NCI-H2196 (cell line): ENCODE measurements at regions not wholly inside any gene's neighbourhood (a gene's known extent, or its start where the extent isn't known, plus 50 kb on each side); places are given as distances from the start of the nearest gene placed in this dataset.
"Not testable (repeated sequence)": the region's sequence is repeated elsewhere in the genome, so short reads cannot be mapped to it uniquely, and the experiment has no call there.

Source experiments
- DNase-seq: peaks from one replicate; lab custom pipeline; 2025; ENCODE audit not compliant: unreplicated experiment; lab: John Stamatoyannopoulos, UW

DNA sequence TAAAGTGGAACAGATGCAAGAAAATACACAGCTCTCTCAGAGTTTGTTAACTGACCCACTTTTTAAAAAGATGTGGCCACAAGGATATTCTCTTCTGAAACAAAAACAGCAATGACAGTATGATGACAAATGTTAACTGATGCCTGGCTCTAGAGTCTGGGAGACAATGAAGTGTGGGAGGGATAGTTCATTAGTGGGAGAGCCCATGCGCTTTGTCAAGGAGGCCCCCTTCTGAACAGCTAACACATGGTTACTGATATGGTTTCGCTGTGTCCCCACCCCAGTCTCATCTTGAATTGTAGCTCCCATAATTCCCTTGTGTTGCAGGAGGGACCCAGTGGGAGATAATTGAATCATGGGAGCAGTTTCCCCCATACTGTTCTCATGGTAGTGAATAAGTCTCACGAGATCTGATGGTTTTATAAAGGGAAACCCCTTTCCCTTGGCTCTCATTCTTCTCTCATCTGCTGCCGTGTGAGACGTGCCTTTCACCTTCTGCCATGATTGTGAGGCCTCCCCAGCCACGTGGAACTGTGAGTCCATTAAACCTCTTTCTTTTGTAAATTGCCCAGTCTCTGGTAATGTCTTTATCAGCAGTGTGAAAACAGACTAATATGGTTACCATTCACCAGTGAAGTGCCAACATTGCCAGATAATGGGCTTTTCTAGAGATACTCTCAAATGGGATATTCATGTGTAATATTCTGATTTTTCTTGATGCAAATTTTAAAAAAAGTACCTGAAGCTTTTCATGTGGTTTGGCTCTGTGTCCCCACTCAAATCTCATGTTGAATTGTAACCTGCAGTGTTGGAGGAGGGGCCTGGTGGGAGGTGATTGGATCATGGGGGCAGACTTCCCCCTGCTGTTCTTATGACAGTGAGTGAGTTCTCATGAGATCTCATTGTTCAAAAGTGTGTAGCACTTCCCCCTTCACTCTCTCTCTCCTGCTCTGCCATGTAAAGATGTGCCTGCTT, 435.8 kb downstream of the SHISA9 start:
- DNase-seq, result not testable (repeated sequence)

- no peak for DNase-seq
These were observed 436.6 kb downstream of the SHISA9 start for GRCh38 chr16:13338044-13338443.

DNA sequence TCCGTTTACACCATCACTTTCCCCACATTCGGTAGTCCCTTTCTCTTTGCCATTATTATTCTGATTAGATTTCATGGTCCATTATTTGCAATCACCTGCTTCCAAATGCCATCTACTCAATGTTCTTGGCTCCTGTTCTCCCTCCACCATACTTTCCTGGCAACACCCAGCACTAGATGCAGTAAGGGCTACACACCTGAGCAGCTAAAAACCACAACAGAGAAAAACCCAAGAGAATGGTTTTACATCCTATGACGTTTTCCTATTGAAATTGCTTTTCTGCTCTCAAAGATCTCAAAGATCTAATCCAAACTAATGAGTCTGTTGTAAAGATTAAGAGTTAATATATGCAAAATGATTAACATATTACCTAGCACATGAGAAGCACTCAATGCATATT, 441.3 kb downstream of the SHISA9 start:
- no peak for DNase-seq

DNA sequence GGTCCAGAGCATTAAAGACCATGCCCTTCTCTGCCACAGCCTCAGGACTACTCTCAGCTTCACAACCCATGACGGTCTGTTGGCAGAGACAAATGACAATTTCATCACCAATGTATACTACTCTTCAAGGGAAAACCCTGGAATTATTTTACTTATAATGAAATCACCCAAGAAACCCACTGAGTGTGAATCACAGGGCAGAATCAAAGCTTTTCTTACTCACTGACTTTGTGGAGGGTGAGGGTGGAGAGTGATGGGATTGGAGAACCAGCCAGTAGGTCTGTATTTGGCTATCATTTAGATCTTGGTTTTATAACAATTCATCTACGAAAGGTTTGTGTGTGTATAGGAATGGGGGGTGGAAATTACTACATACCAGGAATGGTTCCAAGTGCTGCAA, 442.6 kb downstream of the SHISA9 start:
- no peak for DNase-seq

DNA sequence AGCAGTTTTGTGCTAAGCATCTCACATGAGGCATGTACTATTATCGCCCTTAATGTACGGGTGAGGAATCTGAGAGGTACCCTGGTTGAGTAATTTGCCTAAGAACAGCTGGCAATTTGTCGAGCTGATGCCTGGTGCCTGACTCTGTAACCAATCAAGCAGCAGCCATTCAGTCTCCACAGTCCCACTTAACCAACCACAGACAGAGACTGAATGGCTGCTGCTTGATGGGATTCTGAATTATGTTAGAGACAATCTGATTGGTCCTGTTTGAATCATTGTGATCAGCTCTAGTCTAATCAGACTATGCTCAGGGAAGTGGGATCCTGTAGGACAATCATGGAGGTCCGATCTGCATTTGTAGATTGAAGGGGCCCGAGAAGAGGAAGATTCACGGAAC, 447.0 kb downstream of the SHISA9 start:
- DNase-seq, result no peak

- no peak for DNase-seq
These were observed 448.6 kb downstream of the SHISA9 start for GRCh38 chr16:13350000-13350399.

DNA sequence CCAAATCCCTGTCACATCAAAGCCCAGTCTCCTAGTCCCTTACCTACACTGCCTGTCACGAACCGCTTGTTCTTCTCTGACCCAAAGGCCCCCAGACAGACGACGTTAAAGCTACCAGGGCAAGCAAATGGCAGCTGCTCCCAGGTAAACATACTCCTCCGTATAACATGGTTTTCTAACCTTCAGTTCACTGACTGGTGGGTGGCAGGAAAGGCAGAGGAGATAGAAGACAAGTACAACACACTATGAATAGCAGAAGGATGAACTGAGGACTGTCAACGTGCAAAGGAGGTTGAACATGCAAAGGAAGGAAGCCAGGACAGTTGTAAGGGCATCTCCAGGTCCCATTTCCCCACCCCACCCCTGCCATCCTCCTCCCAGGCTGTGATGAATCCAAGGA, 449.8 kb downstream of the SHISA9 start:
- no peak for DNase-seq

GRCh38 chr16:13351601-13352217, 450.3 kb downstream of the SHISA9 start:
- DNase-seq, result no peak

- not testable (repeated sequence) for DNase-seq
These were observed 451.4 kb downstream of the SHISA9 start for GRCh38 chr16:13352796-13353195.

DNA sequence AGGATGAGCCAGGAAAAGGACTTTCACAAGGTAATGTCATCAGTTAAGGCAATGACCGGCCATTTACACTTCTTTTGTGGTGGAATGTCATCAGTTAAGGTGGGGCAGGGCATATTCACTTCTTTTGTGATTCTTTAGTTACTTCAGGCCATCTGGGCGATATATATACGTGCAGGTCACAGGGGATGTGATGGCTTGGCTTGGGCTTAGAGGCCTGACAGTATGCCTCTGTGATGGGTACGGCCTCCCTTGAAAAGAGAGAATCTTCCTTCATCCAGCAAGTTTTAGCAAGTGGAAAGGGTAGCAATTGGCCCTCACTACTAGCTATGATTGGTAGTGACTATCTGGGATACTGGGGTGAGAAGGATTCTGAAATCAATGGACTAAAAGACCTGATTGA, 456.4 kb downstream of the SHISA9 start:
- not testable (repeated sequence) for DNase-seq

DNA sequence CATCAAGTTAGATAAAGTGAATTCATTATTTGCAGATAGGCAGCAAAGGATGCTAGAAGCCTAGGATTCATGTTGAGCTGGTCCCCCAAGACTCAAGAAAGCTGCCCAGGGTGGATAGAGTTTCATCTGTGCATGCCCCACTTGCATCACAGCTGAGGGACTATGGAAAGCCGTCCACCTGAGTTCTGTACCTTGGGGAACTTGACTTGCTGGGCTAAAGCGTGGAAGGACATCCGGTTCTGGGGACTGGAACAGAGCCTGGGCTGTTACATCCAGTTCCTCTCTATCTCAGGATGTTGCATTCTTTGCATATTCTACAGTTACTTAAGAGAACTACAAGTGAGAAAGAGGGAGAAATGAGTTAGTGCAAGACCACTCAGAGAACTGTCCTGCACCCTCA, 458.4 kb downstream of the SHISA9 start:
- DNase-seq, result no peak

GRCh38 chr16:13372421-13372820, 471.0 kb downstream of the SHISA9 start:
- no peak for DNase-seq

GRCh38 chr16:13376174-13376573, 474.8 kb downstream of the SHISA9 start:
- no peak for DNase-seq

DNA sequence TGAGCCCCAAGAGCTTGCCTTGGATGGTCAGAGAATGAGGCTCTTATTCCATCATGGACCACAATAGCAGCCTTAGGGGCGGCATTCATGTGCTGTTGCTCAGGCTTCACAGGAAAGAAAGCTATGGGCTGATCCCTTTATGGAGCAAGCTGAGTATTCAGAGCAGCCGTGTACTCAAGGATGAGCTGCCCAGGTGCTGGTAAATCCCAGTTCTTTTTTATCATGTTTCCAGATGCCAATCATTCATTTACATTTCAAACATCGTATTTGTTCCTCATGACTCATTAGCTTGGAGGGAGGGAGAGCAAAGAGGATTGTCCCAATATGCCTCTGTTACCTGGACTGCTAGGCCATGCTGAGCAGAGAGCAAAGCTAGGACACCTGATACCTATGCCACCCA, 475.7 kb downstream of the SHISA9 start:
- DNase-seq, result no peak

DNA sequence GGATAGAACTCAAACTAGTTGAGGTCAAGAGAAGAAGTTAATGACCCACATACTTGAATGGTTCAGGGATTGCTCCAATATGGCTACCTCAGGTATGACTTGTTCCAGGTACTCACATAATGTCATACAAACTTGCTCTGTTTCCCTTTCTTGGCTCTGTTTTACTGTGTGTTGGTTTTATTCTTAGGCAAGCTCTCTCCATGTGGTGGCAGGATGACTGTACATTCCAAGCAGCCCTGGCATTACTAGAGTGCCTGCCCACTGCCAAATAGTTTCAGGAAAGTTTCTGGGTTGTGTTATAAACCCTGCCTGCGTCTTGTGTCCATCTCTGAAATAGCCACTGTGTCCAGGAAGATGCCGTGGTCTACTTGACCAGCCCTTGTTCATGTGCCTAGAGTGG, 476.8 kb downstream of the SHISA9 start:
- no peak for DNase-seq

DNA sequence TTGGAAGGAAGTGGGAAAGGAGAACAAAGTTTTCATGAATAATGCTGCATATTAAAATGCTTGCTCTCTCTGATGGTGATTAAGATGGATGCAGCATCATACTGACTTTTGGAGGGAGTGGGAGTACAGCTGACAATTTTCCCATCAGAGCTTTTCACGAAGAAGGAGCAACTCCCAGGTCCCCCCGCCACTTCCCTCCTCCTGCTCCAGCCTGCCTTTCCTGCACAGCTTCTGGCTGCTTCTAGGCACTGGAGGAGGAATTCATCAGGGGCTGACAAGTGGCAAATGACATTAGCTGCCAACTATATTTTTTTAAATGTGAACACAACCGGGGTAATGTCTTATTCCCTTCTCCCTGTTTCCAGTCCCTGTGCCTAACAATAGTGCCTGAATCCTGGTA, 477.9 kb downstream of the SHISA9 start:
- no peak for DNase-seq

DNA sequence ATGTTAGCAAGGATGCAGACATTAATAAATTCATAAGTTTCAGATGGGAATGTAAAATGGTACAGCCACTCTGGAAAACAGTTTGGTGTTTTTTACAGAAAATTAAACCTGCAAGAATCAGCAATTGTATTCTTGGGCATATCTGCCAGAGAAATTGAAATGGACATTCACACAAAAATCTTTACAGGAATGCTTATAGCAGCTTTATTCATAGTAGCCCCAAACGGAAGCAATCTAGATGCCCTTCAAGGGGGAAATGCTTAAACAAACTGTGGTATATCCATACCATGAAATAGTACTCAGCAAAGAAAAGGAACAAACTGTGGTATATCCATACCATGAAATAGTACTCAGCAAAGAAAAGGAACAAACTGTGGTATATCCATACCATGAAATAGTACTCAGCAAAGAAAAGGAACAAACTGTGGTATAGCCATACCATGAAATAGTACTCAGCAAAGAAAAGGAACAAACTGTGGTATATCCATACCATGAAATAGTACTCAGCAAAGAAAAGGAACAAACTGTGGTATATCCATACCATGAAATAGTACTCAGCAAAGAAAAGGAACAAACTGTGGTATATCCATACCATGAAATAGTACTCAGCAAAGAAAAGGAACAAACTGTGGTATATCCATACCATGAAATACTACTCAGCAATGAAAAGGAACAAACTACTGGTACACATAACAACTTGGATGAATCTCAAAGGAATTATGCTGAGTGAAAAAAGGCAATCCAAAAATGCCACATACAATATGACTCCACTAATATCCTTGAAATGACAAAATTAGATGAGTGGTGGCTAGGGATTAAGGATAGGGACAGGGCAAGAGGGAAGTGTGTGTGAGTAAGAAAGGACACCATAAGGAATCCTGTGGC, 484.0 kb downstream of the SHISA9 start:
- DNase-seq, result not testable (repeated sequence)

DNA sequence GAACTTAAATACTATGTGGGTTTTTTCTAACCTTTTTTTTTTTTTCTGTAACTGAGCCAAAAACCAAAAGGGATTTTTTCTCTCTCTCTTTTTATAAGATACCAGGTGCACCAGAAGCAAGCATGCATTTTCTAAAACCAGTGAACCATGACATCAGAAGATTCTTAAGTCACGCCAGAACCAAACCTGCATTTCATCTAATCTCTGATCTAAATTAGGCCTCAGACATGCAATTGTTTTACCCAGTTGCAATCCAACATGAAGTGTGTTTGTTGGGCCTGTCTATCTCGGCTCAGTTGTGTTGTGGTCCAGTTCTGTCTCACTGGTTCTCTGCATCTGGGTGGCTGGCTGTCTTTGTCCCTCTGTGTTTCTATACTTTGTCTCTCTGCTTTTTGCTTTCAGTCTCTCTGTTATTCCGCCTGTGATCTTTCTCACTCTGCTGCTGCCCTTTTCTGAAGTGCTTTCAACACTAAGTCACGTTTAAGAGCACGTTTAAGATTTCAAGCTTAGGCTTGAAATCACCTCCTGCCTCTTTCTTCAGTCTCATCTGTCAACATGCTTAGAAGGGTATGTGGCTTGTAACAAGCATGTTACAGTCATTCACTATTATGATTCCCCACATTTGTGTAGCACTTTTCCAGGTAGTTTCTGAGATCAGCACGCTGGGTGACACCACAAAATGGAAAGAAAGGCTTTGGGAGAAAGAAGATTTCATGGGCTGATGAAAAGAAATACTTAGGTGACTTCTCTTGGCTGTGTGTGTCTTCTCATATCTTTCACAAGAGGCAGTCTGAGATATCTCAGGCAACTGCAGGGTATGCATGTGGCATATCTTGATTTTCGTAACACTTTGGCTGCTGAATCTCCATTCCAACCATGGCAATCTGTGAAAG, 488.9 kb downstream of the SHISA9 start:
- peak; percentile 43 for DNase-seq

GRCh38 chr16:13390986-13391305, 489.5 kb downstream of the SHISA9 start:
- DNase-seq, result no peak

DNA sequence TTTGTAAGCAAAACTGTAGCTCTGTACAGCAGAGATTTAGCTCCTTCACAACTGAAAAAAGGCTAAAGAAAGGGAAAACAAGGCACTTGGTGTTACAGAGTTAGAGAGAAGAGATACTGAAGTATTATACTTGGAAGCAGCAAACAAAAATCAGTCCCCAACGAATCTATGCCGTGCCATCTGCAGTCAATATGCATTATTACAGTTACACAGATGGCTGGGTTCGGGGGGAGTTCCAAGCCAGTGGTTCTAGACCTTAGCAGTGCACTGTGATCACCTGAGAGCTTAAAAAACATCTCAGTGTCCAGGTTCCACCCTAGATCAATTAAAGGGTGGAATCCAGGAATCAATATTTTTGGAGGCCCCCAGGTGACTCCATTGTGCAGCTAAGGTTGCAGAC, 489.9 kb downstream of the SHISA9 start:
- no peak for DNase-seq

DNA sequence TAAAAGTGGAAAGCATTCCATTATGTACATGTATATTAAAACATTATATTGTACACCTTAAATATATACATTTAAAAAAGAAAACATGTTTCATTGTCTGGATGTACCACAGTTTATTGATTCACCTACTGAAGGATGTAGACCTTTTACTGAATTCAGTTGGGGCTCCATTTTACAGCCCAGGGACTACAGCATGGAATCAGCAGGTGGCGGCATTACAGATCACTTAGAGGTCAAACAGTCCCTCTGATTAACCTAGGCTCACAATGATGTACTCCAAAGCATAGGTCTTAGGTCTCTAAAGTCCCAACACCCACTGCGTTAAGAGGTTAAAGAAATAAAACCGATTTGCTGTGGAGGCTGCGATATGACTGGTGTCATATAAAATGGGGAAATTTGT, 490.9 kb downstream of the SHISA9 start:
- no peak for DNase-seq
